Natural killer cell treated with Interleukin-12 subunit alpha and Interleukin-12 subunit beta and Interleukin-15 and Interleukin-18, amount 100 ng/mL, for 72 hours (primary cell): ENCODE measurements at regions not wholly inside any gene's neighbourhood (a gene's known extent, or its start where the extent isn't known, plus 50 kb on each side); places are given as distances from the start of the nearest gene placed in this dataset.

Experiments
- ATAC-seq, 2 donors: fragments of 150-1000 bp; cut with Tn5 transposase in 1 of 2; sonication (Bioruptor Pico), chemical (Tn5 transposase) in 1 of 2; 2 replicates each; pipeline ENCODE4 v1.10.0; 2021
- DNase-seq: peaks from one replicate; pipeline ENCODE4 v3.0.0; 2022; ENCODE audit warnings: low spot score
- H3K27ac Mint-ChIP-seq, 2 donors: 1 replicate in 1 of 2; 2 replicates in 1 of 2; pipeline ENCODE4 v1.8.0; 2022; ENCODE audit warnings: mixed read lengths in 2 of 2, mild to moderate bottlenecking in 1 of 2, moderate library complexity in 1 of 2
- H3K27me3 Mint-ChIP-seq, 2 donors: 1 replicate in 1 of 2; 2 replicates in 1 of 2; pipeline ENCODE4 v1.8.0; 2022; ENCODE audit warnings: mixed read lengths in 2 of 2
- H3K36me3 Mint-ChIP-seq: one replicate; pipeline ENCODE4 v1.8.0; 2022; ENCODE audit warnings: mixed read lengths
- H3K4me1 Mint-ChIP-seq, 2 donors: 1 replicate in 1 of 2; 2 replicates in 1 of 2; pipeline ENCODE4 v1.8.0; 2022; ENCODE audit warnings: low read depth in 2 of 2, mixed read lengths in 2 of 2, mild to moderate bottlenecking in 1 of 2
- H3K4me3 Mint-ChIP-seq: one replicate; pipeline ENCODE4 v1.8.0; 2022; ENCODE audit warnings: mixed read lengths
- H3K9me3 Mint-ChIP-seq: 2 replicates; pipeline ENCODE4 v1.8.0; 2022; ENCODE audit warnings: mixed read lengths

GRCh38 chr4:31896349-31896748 is 1176.2 kb downstream of the PCDH7 start:
- Mint-ChIP-seq H3K27me3 (no peaks in the 10 kb centered on the region), H3K4me3 (no peak overlapping the region), H3K9me3 (peaks cover 3% of the 10 kb centered on the region), H3K36me3 (peaks cover 6% of the 10 kb centered on the region), H3K27ac (no peak overlapping the region), H3K4me1 (no peaks in the 10 kb centered on the region)
- ATAC-seq, result no peak
- no peak for DNase-seq

GRCh38 chr4:31905363-31905762 is 1185.2 kb downstream of the PCDH7 start:
- Mint-ChIP-seq H3K4me3 (no peak overlapping the region), H3K4me1 (no peaks in the 10 kb centered on the region), H3K27ac (no peak overlapping the region), H3K36me3 (no peaks in the 10 kb centered on the region), H3K27me3 (no peaks in the 10 kb centered on the region), H3K9me3 (peaks cover 22% of the 10 kb centered on the region)
- ATAC-seq (no peak), DNase-seq (no peak)

GRCh38 chr4:31908261-31908660 is 1188.1 kb downstream of the PCDH7 start:
- H3K9me3 Mint-ChIP-seq, result peaks cover 26% of the 10 kb centered on the region

GRCh38 chr4:31917334-31917733 is 1197.2 kb downstream of the PCDH7 start:
- H3K27ac Mint-ChIP-seq, result no peak overlapping the region
- no peaks in the 10 kb centered on the region for H3K27me3 Mint-ChIP-seq
- peaks cover 8% of the 10 kb centered on the region for H3K36me3 Mint-ChIP-seq
- peaks cover 18% of the 10 kb centered on the region for H3K9me3 Mint-ChIP-seq
- ATAC-seq (no peak), DNase-seq (no peak)
- no peak overlapping the region for H3K4me3 Mint-ChIP-seq
- H3K4me1 Mint-ChIP-seq, result no peaks in the 10 kb centered on the region

More at GRCh38 chr4:31908261-31908660, 1188.1 kb downstream of the PCDH7 start:
- Mint-ChIP-seq H3K27ac (no peak overlapping the region), H3K36me3 (no peaks in the 10 kb centered on the region), H3K4me3 (no peak overlapping the region), H3K27me3 (no peaks in the 10 kb centered on the region), H3K4me1 (no peaks in the 10 kb centered on the region)
- DNase-seq (no peak), ATAC-seq (no peak)

GRCh38 chr4:31918891-31919290 is 1198.7 kb downstream of the PCDH7 start:
- Mint-ChIP-seq H3K4me3 (no peak overlapping the region), H3K36me3 (peaks cover 9% of the 10 kb centered on the region), H3K4me1 (no peaks in the 10 kb centered on the region), H3K27ac (no peak overlapping the region), H3K27me3 (no peaks in the 10 kb centered on the region), H3K9me3 (peaks cover 20% of the 10 kb centered on the region)
- DNase-seq (no peak), ATAC-seq (no peak)

- no peak for ATAC-seq
- H3K36me3 Mint-ChIP-seq, result peaks cover 7% of the 10 kb centered on the region
These were observed 1203.5 kb downstream of the PCDH7 start for GRCh38 chr4:31923634-31924033.

GRCh38 chr4:31929676-31930345 is 1209.6 kb downstream of the PCDH7 start:
- no peaks in the 10 kb centered on the region for H3K27me3 Mint-ChIP-seq
- DNase-seq, result no peak
- peaks cover 5% of the 10 kb centered on the region for H3K9me3 Mint-ChIP-seq
- H3K4me3 Mint-ChIP-seq, result no peak overlapping the region
- H3K4me1 Mint-ChIP-seq, result no peaks in the 10 kb centered on the region
- no peak overlapping the region for H3K27ac Mint-ChIP-seq
- no peak for ATAC-seq
- no peaks in the 10 kb centered on the region for H3K36me3 Mint-ChIP-seq

More at GRCh38 chr4:31923634-31924033, 1203.5 kb downstream of the PCDH7 start:
- H3K4me3 Mint-ChIP-seq, result no peak overlapping the region
- H3K27ac Mint-ChIP-seq, result no peak overlapping the region
- no peak for DNase-seq
- H3K4me1 Mint-ChIP-seq, result no peaks in the 10 kb centered on the region
- peaks cover 12% of the 10 kb centered on the region for H3K9me3 Mint-ChIP-seq
- no peaks in the 10 kb centered on the region for H3K27me3 Mint-ChIP-seq

GRCh38 chr4:31946456-31946855 is 1226.3 kb downstream of the PCDH7 start:
- H3K4me3 Mint-ChIP-seq, result no peak overlapping the region
- no peak for DNase-seq

GRCh38 chr4:31947101-31947500 is 1226.9 kb downstream of the PCDH7 start:
- Mint-ChIP-seq H3K4me3 (no peak overlapping the region), H3K27me3 (no peaks in the 10 kb centered on the region), H3K9me3 (peaks cover 10% of the 10 kb centered on the region), H3K27ac (no peak overlapping the region), H3K4me1 (no peaks in the 10 kb centered on the region), H3K36me3 (peaks cover 5% of the 10 kb centered on the region)
- ATAC-seq, result no peak
- DNase-seq, result no peak

More at GRCh38 chr4:31946456-31946855, 1226.3 kb downstream of the PCDH7 start:
- Mint-ChIP-seq H3K9me3 (peaks cover 10% of the 10 kb centered on the region), H3K36me3 (peaks cover 5% of the 10 kb centered on the region), H3K4me1 (no peaks in the 10 kb centered on the region), H3K27ac (no peak overlapping the region), H3K27me3 (no peaks in the 10 kb centered on the region)
- ATAC-seq, result no peak

GRCh38 chr4:31949045-31949444 is 1228.9 kb downstream of the PCDH7 start:
- ATAC-seq (no peak), DNase-seq (no peak)

GRCh38 chr4:31955346-31955745 is 1235.2 kb downstream of the PCDH7 start:
- Mint-ChIP-seq H3K9me3 (peaks cover 21% of the 10 kb centered on the region), H3K36me3 (peaks cover 5% of the 10 kb centered on the region), H3K27ac (no peak overlapping the region), H3K27me3 (no peaks in the 10 kb centered on the region), H3K4me3 (no peak overlapping the region), H3K4me1 (no peaks in the 10 kb centered on the region)
- DNase-seq (no peak), ATAC-seq (no peak)

More at GRCh38 chr4:31949045-31949444, 1228.9 kb downstream of the PCDH7 start:
- H3K4me3 Mint-ChIP-seq, result no peak overlapping the region
- H3K27ac Mint-ChIP-seq, result no peak overlapping the region
- peaks cover 5% of the 10 kb centered on the region for H3K36me3 Mint-ChIP-seq
- no peaks in the 10 kb centered on the region for H3K27me3 Mint-ChIP-seq
- H3K4me1 Mint-ChIP-seq, result no peaks in the 10 kb centered on the region
- peaks cover 10% of the 10 kb centered on the region for H3K9me3 Mint-ChIP-seq

GRCh38 chr4:31959972-31960371 is 1239.8 kb downstream of the PCDH7 start:
- DNase-seq (no peak), ATAC-seq (no peak)
- Mint-ChIP-seq H3K27ac (no peak overlapping the region), H3K9me3 (peaks cover 23% of the 10 kb centered on the region), H3K4me1 (no peaks in the 10 kb centered on the region), H3K27me3 (no peaks in the 10 kb centered on the region), H3K36me3 (peaks cover 6% of the 10 kb centered on the region), H3K4me3 (no peak overlapping the region)

- DNase-seq (no peak), ATAC-seq (no peak)
- H3K27me3 Mint-ChIP-seq, result no peaks in the 10 kb centered on the region
- no peaks in the 10 kb centered on the region for H3K4me1 Mint-ChIP-seq
- no peak overlapping the region for H3K4me3 Mint-ChIP-seq
- peaks cover 11% of the 10 kb centered on the region for H3K9me3 Mint-ChIP-seq
- no peak overlapping the region for H3K27ac Mint-ChIP-seq
- peaks cover 6% of the 10 kb centered on the region for H3K36me3 Mint-ChIP-seq
These were observed 1244.5 kb downstream of the PCDH7 start for GRCh38 chr4:31964685-31965084.

- Mint-ChIP-seq H3K27ac (no peak overlapping the region), H3K36me3 (no peaks in the 10 kb centered on the region), H3K9me3 (peaks cover 4% of the 10 kb centered on the region), H3K27me3 (no peaks in the 10 kb centered on the region), H3K4me3 (no peak overlapping the region), H3K4me1 (no peaks in the 10 kb centered on the region)
- ATAC-seq, result no peak
- no peak for DNase-seq
These were observed 1248.7 kb downstream of the PCDH7 start for GRCh38 chr4:31968842-31969241.

- ATAC-seq (no peak), DNase-seq (no peak)
- peaks cover 14% of the 10 kb centered on the region for H3K9me3 Mint-ChIP-seq
- H3K4me1 Mint-ChIP-seq, result no peaks in the 10 kb centered on the region
- no peaks in the 10 kb centered on the region for H3K36me3 Mint-ChIP-seq
- H3K27ac Mint-ChIP-seq, result no peak overlapping the region
- H3K4me3 Mint-ChIP-seq, result no peak overlapping the region
- no peaks in the 10 kb centered on the region for H3K27me3 Mint-ChIP-seq
These were observed 1254.4 kb downstream of the PCDH7 start for GRCh38 chr4:31974490-31975002.
